ENCODE measurements at regions not wholly inside any gene's neighbourhood (a gene's known extent, or its start where the extent isn't known, plus 50 kb on each side); places are given as distances from the start of the nearest gene placed in this dataset.

DNA sequence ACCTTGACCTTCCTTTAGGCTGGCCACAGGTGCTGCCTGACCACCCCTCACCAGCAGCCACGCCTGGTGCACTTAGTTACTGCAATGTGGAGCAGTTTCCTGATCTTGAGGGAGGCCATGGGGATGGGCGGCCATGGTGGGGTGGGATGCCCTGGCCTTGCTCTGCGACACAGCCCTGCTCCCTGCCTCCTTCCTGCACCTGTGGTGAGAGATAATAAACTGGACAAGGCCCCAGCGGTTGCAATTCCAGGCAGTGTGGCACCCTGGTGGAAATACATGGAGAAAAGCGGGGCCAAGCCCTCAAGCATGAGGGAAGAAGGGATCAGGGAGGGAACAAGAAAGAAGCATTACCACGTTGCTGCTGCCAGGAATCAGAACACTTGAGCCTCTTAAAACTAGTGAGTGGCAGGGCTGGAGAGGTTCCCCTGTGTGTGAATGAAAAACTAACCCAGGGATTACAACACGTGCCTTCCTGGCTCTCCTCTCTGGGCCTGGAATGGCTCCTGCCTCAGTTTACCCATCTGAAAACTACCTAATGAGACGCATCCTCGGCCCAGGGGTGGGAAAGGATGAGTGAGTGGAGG lies 213.2 kb downstream of the LY86 start:
- H3K9me3 ChIP-seq (ENCODE audit: control insufficient read depth in 2 of 2, low read length in 2 of 2) = no peaks in the 10 kb centered on the region
- no peak overlapping the region for H3K9ac ChIP-seq (ENCODE audit: low read length in 2 of 2)
- no peak overlapping the region for H3K27ac ChIP-seq (ENCODE audit: low read length)
- H3K4me1 ChIP-seq (ENCODE audit: control insufficient read depth, insufficient read depth, low read length) = no peaks in the 10 kb centered on the region
- H3K36me3 ChIP-seq (ENCODE audit: control insufficient read depth in 2 of 2, insufficient read depth in 2 of 2, low read length in 2 of 2) = no peaks in the 10 kb centered on the region
- H3K4me3 ChIP-seq (ENCODE audit: low read length in 2 of 2) = no peak overlapping the region
- no peaks in the 10 kb centered on the region for H3K27me3 ChIP-seq (ENCODE audit: control insufficient read depth in 1 of 2, insufficient read depth in 2 of 2, low read length in 2 of 2)

DNA sequence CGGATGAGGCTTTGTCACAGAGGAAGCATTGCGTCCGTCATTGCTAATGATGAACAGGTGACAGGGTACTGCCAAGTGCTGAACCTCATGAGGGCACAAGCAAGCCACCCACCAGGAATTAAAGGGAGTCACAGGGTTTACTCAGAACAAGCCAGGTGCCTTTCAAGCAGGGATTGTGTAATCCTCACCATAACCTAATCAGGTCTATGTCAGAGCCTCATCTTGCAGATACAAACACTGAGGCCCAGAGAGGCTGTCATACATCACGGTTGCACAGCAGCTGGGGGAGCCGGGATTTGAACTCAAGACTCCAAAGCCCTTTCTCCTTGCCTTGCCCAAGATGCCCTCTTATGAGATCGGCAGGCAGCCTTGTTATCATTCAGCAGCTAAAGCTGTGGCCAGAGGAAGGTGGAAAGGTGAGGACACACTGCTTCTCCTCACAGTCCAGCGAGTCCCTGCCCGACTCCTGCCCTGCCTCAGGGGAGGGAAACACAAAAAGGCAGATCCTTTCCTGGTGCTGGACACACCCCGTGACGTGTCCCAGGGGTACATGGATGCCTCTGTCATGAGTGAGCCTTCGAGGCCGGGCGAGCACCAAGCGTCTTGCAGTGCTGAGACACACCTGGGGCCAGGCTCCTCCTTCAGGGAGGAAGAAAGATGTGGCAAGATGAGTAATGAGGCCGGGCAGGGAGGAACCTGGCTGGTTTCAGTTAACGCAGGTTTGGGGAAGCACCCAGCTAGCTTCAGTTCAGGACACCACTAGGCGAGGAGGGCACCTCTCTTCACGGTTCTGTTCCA lies 214.9 kb downstream of the LY86 start:
- no peaks in the 10 kb centered on the region for H3K4me1 ChIP-seq (ENCODE audit: control insufficient read depth, insufficient read depth, low read length)
- H3K27me3 ChIP-seq (ENCODE audit: control insufficient read depth in 1 of 2, insufficient read depth in 2 of 2, low read length in 2 of 2) = no peaks in the 10 kb centered on the region
- H3K27ac ChIP-seq (ENCODE audit: low read length) = no peak overlapping the region
- H3K36me3 ChIP-seq (ENCODE audit: control insufficient read depth in 2 of 2, insufficient read depth in 2 of 2, low read length in 2 of 2) = no peaks in the 10 kb centered on the region
- no peak overlapping the region for H3K4me3 ChIP-seq (ENCODE audit: low read length in 2 of 2)
- no peak overlapping the region for H3K9ac ChIP-seq (ENCODE audit: low read length in 2 of 2)
- H3K9me3 ChIP-seq (ENCODE audit: control insufficient read depth in 2 of 2, low read length in 2 of 2) = no peaks in the 10 kb centered on the region

DNA sequence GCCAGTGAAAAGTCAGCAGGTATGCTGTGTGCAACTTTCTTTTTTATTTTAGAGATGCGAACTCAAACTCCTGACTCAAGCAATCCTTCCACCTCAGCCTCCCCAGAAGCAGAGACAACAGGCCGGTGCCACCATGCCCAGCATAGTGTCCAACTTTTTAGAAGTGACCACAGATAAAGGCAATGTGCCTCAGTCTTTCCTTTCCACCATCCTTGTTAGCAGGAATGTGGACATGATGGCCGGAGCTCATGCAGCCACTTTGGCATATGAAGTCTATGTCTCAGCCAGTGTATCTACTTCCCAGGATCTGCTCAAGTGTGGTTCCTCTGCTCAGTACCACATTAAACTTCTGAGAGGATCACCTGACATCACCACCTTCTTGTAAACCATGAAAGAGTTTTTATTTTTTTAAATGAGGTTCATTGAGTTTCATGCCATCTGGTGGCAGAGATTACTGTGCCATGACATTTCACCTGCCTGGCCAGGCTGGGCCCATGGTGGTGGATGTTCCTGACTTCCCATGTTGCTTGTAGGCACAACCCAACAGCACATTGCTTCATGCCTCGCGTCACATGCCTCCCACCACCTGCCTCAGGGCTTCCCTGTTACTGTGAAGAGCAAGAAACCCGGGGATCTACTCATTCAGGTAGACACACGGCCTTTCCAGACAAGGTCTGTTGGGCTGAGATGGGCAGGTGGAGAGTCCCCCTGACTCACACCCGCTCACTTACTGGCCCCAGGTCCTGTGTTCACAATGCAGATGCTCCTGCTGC lies 216.5 kb downstream of the LY86 start:
- Histone ChIP-seq H3K4me3 (ENCODE audit: low read length in 2 of 2) (no peak overlapping the region), H3K9ac (ENCODE audit: low read length in 2 of 2) (no peak overlapping the region), H3K9me3 (ENCODE audit: control insufficient read depth in 2 of 2, low read length in 2 of 2) (no peaks in the 10 kb centered on the region), H3K27me3 (ENCODE audit: control insufficient read depth in 1 of 2, insufficient read depth in 2 of 2, low read length in 2 of 2) (no peaks in the 10 kb centered on the region), H3K36me3 (ENCODE audit: control insufficient read depth in 2 of 2, insufficient read depth in 2 of 2, low read length in 2 of 2) (no peaks in the 10 kb centered on the region), H3K27ac (ENCODE audit: low read length) (no peak overlapping the region), H3K4me1 (ENCODE audit: control insufficient read depth, insufficient read depth, low read length) (no peaks in the 10 kb centered on the region)

DNA sequence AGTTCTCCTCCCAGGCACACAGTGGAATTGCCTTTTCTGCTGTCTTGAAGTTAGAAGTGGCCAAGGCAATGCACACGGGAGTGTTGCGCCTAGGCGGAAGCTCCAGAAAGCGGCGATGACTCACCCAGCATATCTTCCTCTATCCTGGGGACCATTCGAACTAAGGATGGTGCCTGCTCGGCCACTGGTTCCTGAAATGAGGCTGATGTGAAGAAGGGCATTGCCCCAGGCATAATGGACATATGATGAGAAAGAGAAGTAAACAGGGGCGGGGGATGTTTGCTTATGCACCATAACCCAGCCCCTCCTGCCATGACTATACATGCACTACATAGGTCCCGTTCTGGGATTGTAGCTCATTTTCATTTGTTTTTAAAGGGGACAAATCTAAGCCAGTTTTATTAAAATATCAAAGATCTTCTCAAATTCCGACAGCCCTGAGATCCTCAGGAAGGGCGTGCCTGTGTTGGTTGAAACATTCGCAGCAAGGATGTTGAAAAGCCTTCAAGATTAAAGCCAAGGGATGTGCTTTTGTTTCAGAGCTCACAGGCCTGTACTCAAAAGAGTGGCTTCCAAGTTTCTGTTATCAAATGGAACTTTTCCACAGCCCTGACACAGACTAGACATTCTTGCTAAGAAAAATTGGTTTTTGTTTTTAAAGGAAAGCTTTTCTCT lies 218.5 kb downstream of the LY86 start:
- no peaks in the 10 kb centered on the region for H3K4me1 ChIP-seq (ENCODE audit: control insufficient read depth, insufficient read depth, low read length)
- no peak overlapping the region for H3K9ac ChIP-seq (ENCODE audit: low read length in 2 of 2)
- no peaks in the 10 kb centered on the region for H3K9me3 ChIP-seq (ENCODE audit: control insufficient read depth in 2 of 2, low read length in 2 of 2)
- no peaks in the 10 kb centered on the region for H3K27me3 ChIP-seq (ENCODE audit: control insufficient read depth in 1 of 2, insufficient read depth in 2 of 2, low read length in 2 of 2)
- no peaks in the 10 kb centered on the region for H3K36me3 ChIP-seq (ENCODE audit: control insufficient read depth in 2 of 2, insufficient read depth in 2 of 2, low read length in 2 of 2)
- H3K27ac ChIP-seq (ENCODE audit: low read length) = no peak overlapping the region
- no peak overlapping the region for H3K4me3 ChIP-seq (ENCODE audit: low read length in 2 of 2)

DNA sequence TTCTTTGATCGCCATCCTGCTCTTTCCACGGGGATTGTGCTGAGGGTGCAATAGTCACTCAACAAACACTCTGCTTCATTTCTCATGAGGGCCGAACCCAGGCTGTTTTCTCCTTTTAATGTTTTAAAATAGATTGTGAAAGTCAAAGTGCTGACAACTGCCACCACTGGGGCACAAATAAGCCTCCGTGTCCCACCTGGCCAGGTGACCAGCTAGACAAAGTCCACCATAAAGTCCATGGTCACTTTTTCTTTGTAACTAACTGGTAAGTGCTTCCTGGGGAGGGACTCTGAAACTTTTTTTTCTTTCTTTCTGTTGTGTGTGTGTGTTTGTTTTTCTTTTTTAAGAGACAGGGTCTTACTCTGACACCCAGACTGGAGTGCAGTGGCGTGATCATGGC lies 219.8 kb downstream of the LY86 start:
- Histone ChIP-seq H3K27ac (ENCODE audit: low read length) (no peak overlapping the region), H3K9me3 (ENCODE audit: control insufficient read depth in 2 of 2, low read length in 2 of 2) (no peaks in the 10 kb centered on the region), H3K4me3 (ENCODE audit: low read length in 2 of 2) (no peak overlapping the region), H3K27me3 (ENCODE audit: control insufficient read depth in 1 of 2, insufficient read depth in 2 of 2, low read length in 2 of 2) (no peaks in the 10 kb centered on the region), H3K36me3 (ENCODE audit: control insufficient read depth in 2 of 2, insufficient read depth in 2 of 2, low read length in 2 of 2) (no peaks in the 10 kb centered on the region), H3K9ac (ENCODE audit: low read length in 2 of 2) (no peak overlapping the region), H3K4me1 (ENCODE audit: control insufficient read depth, insufficient read depth, low read length) (no peaks in the 10 kb centered on the region)

DNA sequence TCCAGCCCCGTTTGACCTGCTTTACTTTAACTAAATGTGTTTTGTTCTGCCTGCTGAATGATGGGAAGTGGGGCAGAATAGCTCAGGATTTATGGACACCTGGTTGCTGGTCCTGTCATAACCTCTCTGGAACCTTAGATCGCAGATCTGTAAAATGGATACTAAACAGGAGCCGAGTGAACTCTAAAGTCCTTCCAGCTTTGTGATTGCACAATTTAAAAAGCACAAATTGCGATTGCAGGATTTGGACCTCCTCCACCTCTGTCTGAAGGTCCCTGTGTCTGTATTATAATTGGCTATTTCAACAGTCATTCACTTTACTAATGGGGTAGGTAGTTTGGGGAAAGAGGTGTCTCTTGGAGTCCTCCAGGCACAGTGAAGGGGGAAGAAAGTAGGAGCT lies 220.4 kb downstream of the LY86 start:
- Histone ChIP-seq H3K9me3 (ENCODE audit: control insufficient read depth in 2 of 2, low read length in 2 of 2) (no peaks in the 10 kb centered on the region), H3K27ac (ENCODE audit: low read length) (no peak overlapping the region), H3K4me1 (ENCODE audit: control insufficient read depth, insufficient read depth, low read length) (no peaks in the 10 kb centered on the region), H3K27me3 (ENCODE audit: control insufficient read depth in 1 of 2, insufficient read depth in 2 of 2, low read length in 2 of 2) (no peaks in the 10 kb centered on the region), H3K9ac (ENCODE audit: low read length in 2 of 2) (no peak overlapping the region), H3K4me3 (ENCODE audit: low read length in 2 of 2) (no peak overlapping the region), H3K36me3 (ENCODE audit: control insufficient read depth in 2 of 2, insufficient read depth in 2 of 2, low read length in 2 of 2) (no peaks in the 10 kb centered on the region)

DNA sequence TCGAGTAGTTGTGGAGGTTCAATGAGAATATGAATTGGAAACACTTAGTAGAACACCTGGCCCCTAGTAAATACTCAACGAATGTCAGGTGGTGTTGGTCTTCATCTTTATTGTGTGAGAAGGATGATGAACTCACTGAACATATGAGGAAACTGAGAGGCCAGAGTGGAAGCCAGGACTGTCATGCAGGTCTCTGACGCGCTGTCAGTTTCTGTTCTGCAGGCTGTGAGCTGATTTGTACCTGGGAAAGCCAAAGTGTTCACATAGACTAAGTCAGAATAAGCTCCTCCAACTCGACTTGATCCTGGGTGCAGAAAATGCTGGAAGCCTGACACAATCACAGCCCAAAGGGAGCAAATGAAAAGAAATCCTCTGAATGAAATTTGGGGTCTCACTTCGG lies 222.2 kb downstream of the LY86 start:
- H3K4me1 ChIP-seq (ENCODE audit: control insufficient read depth, insufficient read depth, low read length) = no peaks in the 10 kb centered on the region
- no peak overlapping the region for H3K9ac ChIP-seq (ENCODE audit: low read length in 2 of 2)
- no peak overlapping the region for H3K27ac ChIP-seq (ENCODE audit: low read length)
- H3K27me3 ChIP-seq (ENCODE audit: control insufficient read depth in 1 of 2, insufficient read depth in 2 of 2, low read length in 2 of 2) = no peaks in the 10 kb centered on the region
- H3K4me3 ChIP-seq (ENCODE audit: low read length in 2 of 2) = no peak overlapping the region
- no peaks in the 10 kb centered on the region for H3K9me3 ChIP-seq (ENCODE audit: control insufficient read depth in 2 of 2, low read length in 2 of 2)
- no peaks in the 10 kb centered on the region for H3K36me3 ChIP-seq (ENCODE audit: control insufficient read depth in 2 of 2, insufficient read depth in 2 of 2, low read length in 2 of 2)

DNA sequence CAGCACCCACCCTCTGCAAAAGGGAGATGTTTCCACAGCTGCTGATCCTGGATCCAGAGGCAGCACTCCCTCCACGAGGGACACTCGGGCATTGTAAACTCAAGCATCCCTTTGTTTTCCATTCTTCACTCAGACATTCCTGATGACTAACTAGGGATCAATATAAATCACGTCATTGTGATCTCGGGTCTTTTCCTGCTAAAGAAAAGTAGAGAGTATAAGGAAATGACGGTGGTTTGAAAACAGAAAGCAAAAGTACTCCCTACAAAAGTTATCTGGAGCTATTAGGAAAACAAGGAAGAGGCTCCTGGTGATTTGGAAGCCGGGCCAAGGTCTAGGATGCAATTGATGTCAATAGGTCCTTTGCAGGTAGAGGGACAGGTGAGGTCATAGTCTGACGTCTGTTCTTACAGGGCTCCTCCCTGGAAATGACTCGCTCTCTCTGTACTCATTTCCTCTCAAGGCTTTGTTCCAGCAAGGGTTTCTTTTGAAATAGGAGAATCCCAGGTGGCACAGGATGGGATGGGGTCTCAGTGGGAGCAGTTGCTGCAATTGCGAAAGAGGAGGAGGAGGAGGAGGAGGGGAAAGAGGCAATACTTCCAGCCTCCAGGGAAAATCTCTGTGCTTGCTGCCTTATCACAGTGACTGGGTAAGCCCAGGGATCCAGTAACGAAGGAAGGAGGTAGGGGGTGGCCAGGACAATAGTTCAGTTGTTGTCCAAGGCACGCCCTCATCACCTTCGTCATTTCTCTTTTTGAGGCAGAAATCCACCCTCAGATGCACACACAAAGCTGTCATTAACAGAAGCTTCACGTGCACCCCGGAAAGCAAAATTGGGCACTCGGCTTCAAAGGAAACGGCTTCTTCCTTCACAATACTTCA lies 222.8 kb downstream of the LY86 start:
- Histone ChIP-seq H3K27me3 (ENCODE audit: control insufficient read depth in 1 of 2, insufficient read depth in 2 of 2, low read length in 2 of 2) (no peaks in the 10 kb centered on the region), H3K4me1 (ENCODE audit: control insufficient read depth, insufficient read depth, low read length) (no peaks in the 10 kb centered on the region), H3K36me3 (ENCODE audit: control insufficient read depth in 2 of 2, insufficient read depth in 2 of 2, low read length in 2 of 2) (no peaks in the 10 kb centered on the region), H3K9me3 (ENCODE audit: control insufficient read depth in 2 of 2, low read length in 2 of 2) (no peaks in the 10 kb centered on the region), H3K9ac (ENCODE audit: low read length in 2 of 2) (no peak overlapping the region), H3K27ac (ENCODE audit: low read length) (no peak overlapping the region), H3K4me3 (ENCODE audit: low read length in 2 of 2) (peak overlapping the region; percentile 11 to 44)

DNA sequence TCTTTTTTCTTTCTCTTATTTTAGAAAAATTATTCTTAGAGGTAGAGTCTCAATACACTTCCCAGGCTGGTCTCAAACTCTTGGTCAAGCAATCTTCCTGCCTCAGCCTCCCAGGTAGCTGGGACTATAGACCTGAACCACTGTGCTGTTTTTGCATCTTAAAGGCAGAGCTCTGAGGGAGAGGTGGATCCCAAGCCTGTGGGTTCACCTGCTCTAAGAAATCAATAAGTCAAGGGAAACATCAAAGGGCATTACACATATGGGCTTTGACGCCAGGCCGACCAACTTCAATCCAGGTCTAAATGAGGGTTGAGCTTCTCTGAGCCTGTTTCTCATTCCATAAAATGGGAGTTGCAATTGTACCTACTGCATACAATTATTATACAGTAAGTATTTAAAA lies 223.9 kb downstream of the LY86 start:
- Histone ChIP-seq H3K9me3 (ENCODE audit: control insufficient read depth in 2 of 2, low read length in 2 of 2) (no peaks in the 10 kb centered on the region), H3K27me3 (ENCODE audit: control insufficient read depth in 1 of 2, insufficient read depth in 2 of 2, low read length in 2 of 2) (no peaks in the 10 kb centered on the region), H3K4me1 (ENCODE audit: control insufficient read depth, insufficient read depth, low read length) (no peaks in the 10 kb centered on the region), H3K27ac (ENCODE audit: low read length) (no peak overlapping the region), H3K36me3 (ENCODE audit: control insufficient read depth in 2 of 2, insufficient read depth in 2 of 2, low read length in 2 of 2) (no peaks in the 10 kb centered on the region), H3K4me3 (ENCODE audit: low read length in 2 of 2) (no peak overlapping the region), H3K9ac (ENCODE audit: low read length in 2 of 2) (no peak overlapping the region)

DNA sequence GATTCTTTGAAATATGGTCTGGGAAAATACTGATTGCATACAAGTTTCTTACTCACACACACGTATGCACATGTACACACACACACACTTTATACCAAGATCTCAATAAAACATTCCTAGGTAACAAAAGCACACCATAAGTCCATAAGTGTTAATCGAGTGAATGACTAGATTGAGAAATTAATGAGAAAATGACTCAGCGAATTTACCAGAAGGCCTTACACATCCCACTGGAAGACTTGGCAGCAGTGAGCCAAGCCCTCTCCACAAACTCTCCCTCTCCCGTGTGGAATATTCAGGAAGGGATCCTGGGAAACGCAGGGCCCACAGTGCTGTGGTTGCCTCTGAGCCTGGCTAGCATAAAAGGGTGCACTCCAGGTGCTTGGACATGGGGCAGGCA lies 227.2 kb downstream of the LY86 start:
- no peaks in the 10 kb centered on the region for H3K4me1 ChIP-seq (ENCODE audit: control insufficient read depth, insufficient read depth, low read length)
- no peak overlapping the region for H3K9ac ChIP-seq (ENCODE audit: low read length in 2 of 2)
- H3K27me3 ChIP-seq (ENCODE audit: control insufficient read depth in 1 of 2, insufficient read depth in 2 of 2, low read length in 2 of 2) = peaks cover 0 to 2% of the 10 kb centered on the region in 2 donors
- H3K9me3 ChIP-seq (ENCODE audit: control insufficient read depth in 2 of 2, low read length in 2 of 2) = no peaks in the 10 kb centered on the region
- H3K4me3 ChIP-seq (ENCODE audit: low read length in 2 of 2) = no peak overlapping the region
- H3K36me3 ChIP-seq (ENCODE audit: control insufficient read depth in 2 of 2, insufficient read depth in 2 of 2, low read length in 2 of 2) = no peaks in the 10 kb centered on the region
- H3K27ac ChIP-seq (ENCODE audit: low read length) = no peak overlapping the region
